ENCODE measurements at regions not wholly inside any gene's neighbourhood (a gene's known extent, or its start where the extent isn't known, plus 50 kb on each side); places are given as distances from the start of the nearest gene placed in this dataset.
"Not testable (repeated sequence)": the region's sequence is repeated elsewhere in the genome, so short reads cannot be mapped to it uniquely, and the experiment has no call there.

DNA sequence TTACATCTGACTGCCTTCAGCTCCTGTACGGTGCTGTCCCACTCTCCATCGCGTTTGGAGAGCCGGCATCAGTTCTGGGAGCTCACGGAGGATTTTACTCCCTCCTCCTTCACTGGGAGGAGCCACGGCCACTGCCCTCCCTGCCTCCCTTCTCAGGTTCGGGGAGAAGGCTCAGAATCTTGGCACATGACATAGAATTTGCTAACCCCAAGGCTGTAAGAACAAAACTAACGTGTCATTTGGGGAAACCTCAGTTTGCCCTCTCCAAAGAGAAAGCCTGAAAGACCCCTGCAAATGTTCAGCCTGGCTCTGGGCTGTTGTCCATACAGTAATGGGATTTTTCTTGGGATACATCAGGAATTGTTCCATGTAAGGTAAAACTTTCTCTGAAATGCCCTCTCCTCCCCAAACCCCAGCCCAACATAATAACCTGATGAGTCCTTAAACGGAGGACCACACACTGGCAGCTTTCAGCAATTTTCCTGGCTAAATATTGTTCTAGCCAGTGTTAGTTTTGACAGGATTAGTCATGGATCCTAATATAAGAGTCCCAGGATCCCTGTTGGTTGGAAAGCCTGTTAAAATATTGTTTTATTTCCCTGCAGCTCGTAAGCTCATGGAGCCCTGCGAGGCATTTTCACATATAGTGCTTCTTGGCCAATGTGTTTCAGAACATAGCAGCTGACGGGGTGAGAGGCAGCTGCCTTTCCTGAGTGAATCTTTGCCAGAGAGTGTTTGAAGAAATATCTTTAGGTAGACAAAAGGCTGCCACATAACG, 98.8 kb downstream of the RHOU start:
- H3K9me3 Mint-ChIP-seq = no peaks in the 10 kb centered on the region
- H3K4me3 Mint-ChIP-seq = no peak overlapping the region
- H3K27ac Mint-ChIP-seq = no peak overlapping the region
- H3K4me1 Mint-ChIP-seq (ENCODE audit: low read depth) = peaks cover 10% of the 10 kb centered on the region
- H3K36me3 Mint-ChIP-seq (ENCODE audit: low read depth) = no peaks in the 10 kb centered on the region
- no peak for DNase-seq (ENCODE audit: low spot score)
- peaks cover 16% of the 10 kb centered on the region for H3K27me3 Mint-ChIP-seq (ENCODE audit: low read depth)

DNA sequence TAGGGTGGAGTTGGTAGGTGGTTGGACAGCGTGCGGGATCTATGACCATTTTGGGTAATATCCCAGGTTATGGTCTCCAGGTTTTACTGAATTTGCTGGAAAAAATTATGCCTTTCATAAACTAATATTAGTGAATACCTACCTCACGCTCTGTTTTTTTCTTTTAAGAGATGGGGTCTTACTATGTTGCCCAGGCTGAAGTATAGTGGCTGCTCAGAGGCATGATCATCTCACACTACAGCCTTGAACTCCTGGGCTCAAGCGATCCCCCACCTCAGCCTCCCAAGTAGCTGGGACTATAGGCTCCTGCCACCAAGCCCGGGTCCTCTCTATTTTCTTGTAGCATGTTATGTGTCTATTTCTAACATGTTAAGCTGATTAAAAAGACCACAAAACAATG, 100.2 kb downstream of the RHOU start:
- Mint-ChIP-seq H3K4me1 (ENCODE audit: low read depth) (peaks cover 8% of the 10 kb centered on the region), H3K27ac (no peak overlapping the region), H3K36me3 (ENCODE audit: low read depth) (no peaks in the 10 kb centered on the region), H3K27me3 (ENCODE audit: low read depth) (peaks cover 20% of the 10 kb centered on the region), H3K9me3 (no peaks in the 10 kb centered on the region), H3K4me3 (no peak overlapping the region)
- no peak for DNase-seq (ENCODE audit: low spot score)

DNA sequence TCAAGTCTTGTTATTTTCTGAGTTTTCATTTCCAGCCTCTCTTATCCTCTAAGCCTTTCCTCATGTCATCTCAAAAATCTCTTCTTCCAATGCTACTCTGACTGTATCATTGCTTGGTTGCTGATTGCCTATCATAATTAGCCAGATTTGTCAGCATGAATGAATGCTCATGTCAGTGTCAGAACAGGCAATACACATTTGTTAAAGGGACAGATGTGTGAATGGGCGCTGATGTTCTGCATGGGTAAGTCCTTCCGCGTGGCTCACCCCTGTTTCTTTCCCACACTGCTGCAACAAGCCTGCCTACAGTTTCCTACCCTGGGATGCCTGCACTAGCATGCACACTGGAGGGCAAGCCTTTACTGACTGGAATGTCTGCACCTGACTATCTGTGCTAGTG, 100.6 kb downstream of the RHOU start:
- H3K9me3 Mint-ChIP-seq = no peaks in the 10 kb centered on the region
- no peaks in the 10 kb centered on the region for H3K36me3 Mint-ChIP-seq (ENCODE audit: low read depth)
- peaks cover 20% of the 10 kb centered on the region for H3K27me3 Mint-ChIP-seq (ENCODE audit: low read depth)
- H3K4me3 Mint-ChIP-seq = no peak overlapping the region
- DNase-seq (ENCODE audit: low spot score) = no peak
- H3K27ac Mint-ChIP-seq = no peak overlapping the region
- H3K4me1 Mint-ChIP-seq (ENCODE audit: low read depth) = peaks cover 7% of the 10 kb centered on the region

DNA sequence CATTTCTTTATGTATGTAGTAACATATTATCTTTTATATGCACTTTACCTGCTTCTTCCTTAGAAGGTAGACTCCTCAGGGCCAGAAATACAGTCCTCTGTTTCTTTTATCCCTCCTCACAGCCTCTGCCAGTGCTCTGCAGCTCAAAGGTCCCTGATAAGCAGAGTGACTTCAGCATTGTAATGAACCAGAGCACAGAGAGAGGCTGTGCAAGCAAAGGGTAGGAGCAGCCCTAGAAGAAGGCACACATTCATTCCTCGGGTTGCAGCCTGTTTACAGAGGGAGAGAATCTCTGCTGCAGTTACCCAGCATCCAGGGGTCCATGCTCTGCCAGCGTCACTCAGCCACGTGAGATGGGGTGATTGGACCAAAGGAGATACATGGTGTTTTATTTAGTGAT, 101.1 kb downstream of the RHOU start:
- Mint-ChIP-seq H3K27ac (no peak overlapping the region), H3K4me3 (no peak overlapping the region), H3K27me3 (ENCODE audit: low read depth) (peaks cover 20% of the 10 kb centered on the region), H3K4me1 (ENCODE audit: low read depth) (peaks cover 2% of the 10 kb centered on the region), H3K36me3 (ENCODE audit: low read depth) (no peaks in the 10 kb centered on the region), H3K9me3 (no peaks in the 10 kb centered on the region)
- DNase-seq (ENCODE audit: low spot score) = no peak

DNA sequence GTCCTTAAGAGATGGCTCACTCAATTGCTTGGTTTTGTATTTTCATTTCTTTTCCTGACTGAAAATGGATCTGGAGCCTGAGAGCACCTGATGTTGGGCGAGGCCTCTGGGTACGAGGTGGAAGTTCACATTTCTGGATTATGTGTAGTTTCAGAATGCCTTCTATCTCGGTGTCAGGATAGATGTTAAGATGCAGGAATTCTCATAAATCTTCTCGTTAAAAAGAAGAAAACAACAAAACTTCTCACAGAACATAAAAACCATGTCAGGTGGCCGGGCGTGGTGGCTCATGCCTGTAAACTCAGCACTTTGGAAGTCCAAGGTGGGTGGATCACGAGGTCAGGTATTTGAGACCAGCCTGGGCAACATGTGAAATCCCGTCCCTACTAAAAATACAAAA, 101.8 kb downstream of the RHOU start:
- DNase-seq (ENCODE audit: low spot score) = no peak
- H3K9me3 Mint-ChIP-seq = no peaks in the 10 kb centered on the region
- H3K36me3 Mint-ChIP-seq (ENCODE audit: low read depth) = no peaks in the 10 kb centered on the region

DNA sequence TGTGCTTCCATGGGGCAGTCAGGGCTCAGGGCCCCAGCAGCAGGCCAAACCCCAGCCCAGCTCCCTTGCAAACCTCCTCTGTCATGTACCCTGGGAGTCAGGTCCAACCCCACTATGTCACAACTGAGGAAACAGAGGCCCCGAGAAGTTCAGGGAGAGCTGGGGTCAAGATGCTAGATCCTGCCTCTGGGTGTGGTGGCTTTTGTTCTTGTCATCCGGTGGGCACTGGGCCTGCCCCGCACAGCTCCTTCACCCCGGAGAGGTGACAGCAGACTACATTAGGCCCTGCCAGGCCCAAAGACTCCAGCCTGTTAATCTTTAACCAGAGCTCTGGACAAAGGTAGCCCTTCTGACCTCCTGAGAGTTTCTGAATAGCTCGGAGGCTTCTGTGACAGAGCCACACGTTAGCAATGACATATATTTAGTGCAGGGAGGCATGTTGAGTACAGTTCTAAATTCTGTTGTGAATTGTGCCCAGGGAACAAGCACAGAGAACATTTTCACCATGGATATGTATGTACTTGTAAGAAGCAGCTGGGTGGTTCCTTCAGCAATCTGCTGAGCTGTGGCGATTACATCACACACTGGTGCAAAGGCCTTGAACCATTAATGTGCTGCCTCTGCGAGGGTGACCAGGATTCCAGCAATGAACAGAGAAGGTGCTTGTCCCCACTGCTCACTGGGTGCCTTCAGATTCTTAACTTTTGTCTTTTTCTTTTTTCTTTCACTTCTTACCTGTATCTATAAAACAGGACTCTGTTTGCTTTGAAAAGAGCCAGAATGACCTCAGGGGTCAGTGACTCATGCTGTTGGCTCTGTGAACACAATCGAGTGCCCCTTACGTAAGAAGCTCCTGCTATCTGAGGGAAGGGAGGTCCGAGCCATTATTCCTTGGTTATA, 102.8 kb downstream of the RHOU start:
- Mint-ChIP-seq H3K9me3 (no peaks in the 10 kb centered on the region), H3K27me3 (ENCODE audit: low read depth) (peaks cover 17% of the 10 kb centered on the region), H3K4me1 (ENCODE audit: low read depth) (no peaks in the 10 kb centered on the region), H3K36me3 (ENCODE audit: low read depth) (no peaks in the 10 kb centered on the region), H3K27ac (no peak overlapping the region), H3K4me3 (no peak overlapping the region)
- no peak for DNase-seq (ENCODE audit: low spot score)

More for the DNA sequence above, 101.8 kb downstream of the RHOU start:
- Mint-ChIP-seq H3K27me3 (ENCODE audit: low read depth) (peaks cover 20% of the 10 kb centered on the region), H3K4me1 (ENCODE audit: low read depth) (no peaks in the 10 kb centered on the region), H3K27ac (no peak overlapping the region), H3K4me3 (no peak overlapping the region)

DNA sequence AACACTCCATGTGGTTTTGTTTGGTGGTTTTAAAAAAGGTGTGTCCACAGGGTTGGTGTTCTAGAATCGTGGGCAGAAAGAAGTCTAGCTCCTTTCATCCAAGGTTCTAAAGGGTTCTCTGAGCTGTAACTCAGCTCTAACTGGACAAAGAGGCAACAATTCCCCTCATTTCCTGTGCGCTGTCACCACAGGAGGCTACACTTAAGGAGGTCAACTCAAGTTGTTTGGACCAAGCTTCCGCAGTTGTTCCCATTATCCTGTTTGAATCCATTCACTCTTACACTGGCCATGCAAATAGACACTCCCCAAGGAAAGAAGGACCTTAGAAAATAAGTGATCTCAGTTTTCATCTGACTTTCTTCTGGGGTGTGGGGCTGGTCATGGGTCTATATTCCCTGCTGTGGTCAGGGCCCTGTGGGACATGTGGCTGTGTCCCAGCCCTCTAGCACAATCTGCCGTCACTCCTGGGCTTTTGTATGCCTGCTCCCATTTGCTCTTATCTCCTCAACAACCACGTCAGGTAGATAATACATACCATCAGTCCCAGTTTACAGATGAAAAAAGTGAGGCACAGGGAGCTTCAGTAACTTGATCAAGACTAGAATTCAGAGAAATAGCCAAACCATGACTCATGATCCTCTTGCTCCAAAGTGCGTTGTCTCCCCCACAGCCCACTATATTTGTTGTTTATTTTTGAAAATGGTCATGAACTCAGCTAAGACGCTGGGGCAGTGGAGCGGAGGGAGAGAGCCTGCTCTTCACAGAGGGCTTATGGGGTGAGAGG, 103.6 kb downstream of the RHOU start:
- Mint-ChIP-seq H3K27me3 (ENCODE audit: low read depth) (peaks cover 13% of the 10 kb centered on the region), H3K4me1 (ENCODE audit: low read depth) (no peaks in the 10 kb centered on the region), H3K9me3 (no peaks in the 10 kb centered on the region), H3K27ac (no peak overlapping the region), H3K36me3 (ENCODE audit: low read depth) (no peaks in the 10 kb centered on the region), H3K4me3 (no peak overlapping the region)
- DNase-seq (ENCODE audit: low spot score) = no peak

DNA sequence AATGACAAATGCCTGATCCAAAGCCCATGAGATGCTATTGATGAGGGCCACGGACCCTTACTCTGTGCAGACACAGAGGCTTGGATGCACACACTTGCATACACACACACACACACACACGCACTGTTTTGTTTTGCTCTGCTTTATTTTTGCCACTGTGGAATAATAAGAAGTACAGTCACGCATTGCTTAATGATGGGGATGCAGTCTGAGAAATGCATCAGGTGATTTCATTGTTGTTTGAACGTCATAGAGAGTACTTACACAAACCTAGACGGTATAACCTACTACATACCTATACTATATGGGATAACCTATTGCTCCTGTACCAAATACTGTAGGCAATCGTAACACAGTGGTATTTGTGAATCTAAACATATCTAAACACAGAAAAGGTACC, 104.4 kb downstream of the RHOU start:
- H3K27me3 Mint-ChIP-seq (ENCODE audit: low read depth) = peaks cover 13% of the 10 kb centered on the region
- no peaks in the 10 kb centered on the region for H3K4me1 Mint-ChIP-seq (ENCODE audit: low read depth)
- H3K27ac Mint-ChIP-seq = no peak overlapping the region
- no peaks in the 10 kb centered on the region for H3K36me3 Mint-ChIP-seq (ENCODE audit: low read depth)
- H3K9me3 Mint-ChIP-seq = no peaks in the 10 kb centered on the region
- no peak overlapping the region for H3K4me3 Mint-ChIP-seq
- DNase-seq (ENCODE audit: low spot score) = no peak

DNA sequence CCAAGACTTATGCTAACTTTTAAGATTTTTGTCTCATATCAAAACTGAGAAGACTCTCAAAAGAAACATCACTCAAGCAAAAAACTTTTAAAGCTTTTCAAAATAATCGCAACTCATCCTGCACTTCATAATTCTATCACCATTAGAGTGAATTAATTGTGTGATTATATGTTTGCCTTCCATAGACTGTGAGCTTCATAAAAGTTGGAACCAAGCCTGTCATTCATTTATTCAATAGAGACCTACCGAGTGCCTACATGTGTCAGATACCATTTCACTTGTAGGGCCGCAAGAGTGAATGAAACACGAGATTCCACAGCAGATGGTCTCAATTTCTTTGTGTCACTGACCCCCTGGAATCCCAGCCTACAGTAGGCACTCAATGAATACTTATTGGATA, 106.4 kb downstream of the RHOU start:
- H3K4me1 Mint-ChIP-seq (ENCODE audit: low read depth) = no peaks in the 10 kb centered on the region
- H3K27ac Mint-ChIP-seq = no peak overlapping the region
- peaks cover 5% of the 10 kb centered on the region for H3K27me3 Mint-ChIP-seq (ENCODE audit: low read depth)
- no peak overlapping the region for H3K4me3 Mint-ChIP-seq
- no peaks in the 10 kb centered on the region for H3K36me3 Mint-ChIP-seq (ENCODE audit: low read depth)
- H3K9me3 Mint-ChIP-seq = no peaks in the 10 kb centered on the region
- DNase-seq (ENCODE audit: low spot score) = no peak

DNA sequence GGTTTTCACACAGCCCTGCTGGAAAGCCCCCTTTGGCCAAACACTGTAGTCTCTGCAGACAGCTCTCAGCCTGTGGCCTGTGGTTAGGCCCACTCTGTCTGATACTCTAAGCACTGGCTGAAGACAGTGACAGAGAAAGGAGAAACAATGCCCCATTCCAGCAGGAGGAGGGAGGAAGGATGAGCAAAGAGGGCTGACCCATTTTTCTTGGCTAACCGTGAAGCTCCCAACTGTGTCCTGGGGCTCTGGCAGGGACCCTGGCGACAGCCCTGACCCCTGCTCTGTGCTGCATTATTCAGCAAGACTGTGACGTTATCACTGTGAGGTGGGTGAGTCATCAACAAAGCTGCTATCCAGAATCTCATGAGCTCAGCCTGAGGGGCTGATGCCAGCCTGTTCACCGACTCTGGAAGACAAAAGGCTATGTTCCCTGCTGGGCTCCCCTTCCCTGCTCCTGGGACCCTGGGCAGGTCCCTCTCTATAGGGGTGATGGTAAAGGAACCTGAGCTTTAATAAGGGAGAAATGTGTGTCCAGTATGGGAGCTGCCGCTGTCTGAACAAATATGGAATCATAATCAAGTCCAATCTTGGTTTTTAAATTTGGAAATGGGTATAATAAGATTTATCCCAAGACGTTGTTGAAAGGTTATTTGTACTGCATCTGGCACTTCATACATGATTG, 107.0 kb downstream of the RHOU start:
- no peak for DNase-seq (ENCODE audit: low spot score)
- Mint-ChIP-seq H3K4me3 (no peak overlapping the region), H3K36me3 (ENCODE audit: low read depth) (no peaks in the 10 kb centered on the region), H3K27me3 (ENCODE audit: low read depth) (peaks cover 8% of the 10 kb centered on the region), H3K9me3 (no peaks in the 10 kb centered on the region), H3K4me1 (ENCODE audit: low read depth) (no peaks in the 10 kb centered on the region), H3K27ac (no peak overlapping the region)

DNA sequence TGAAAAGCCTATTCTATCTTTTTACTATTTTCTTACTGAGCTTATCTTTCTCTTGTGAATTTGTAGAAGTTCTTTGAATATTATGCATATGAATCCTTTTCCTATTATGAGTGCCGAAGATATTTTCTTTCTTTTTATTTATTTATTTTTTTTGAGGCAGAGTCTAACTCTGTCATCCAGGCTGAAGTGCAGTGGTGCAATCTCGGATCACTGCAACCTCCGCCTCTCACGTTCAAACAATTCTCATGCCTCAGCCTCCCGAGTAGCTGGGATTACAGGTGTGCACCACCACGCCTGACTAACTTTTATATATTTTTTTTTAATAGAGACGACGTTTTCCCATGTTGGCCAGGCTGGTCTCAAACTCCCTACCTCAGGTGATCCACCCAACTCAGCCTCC, 109.8 kb downstream of the RHOU start:
- H3K4me3 Mint-ChIP-seq = no peak overlapping the region
- no peaks in the 10 kb centered on the region for H3K36me3 Mint-ChIP-seq (ENCODE audit: low read depth)
- DNase-seq (ENCODE audit: low spot score) = peak; percentile 1
- H3K4me1 Mint-ChIP-seq (ENCODE audit: low read depth) = no peaks in the 10 kb centered on the region
- H3K27me3 Mint-ChIP-seq (ENCODE audit: low read depth) = peaks cover 7% of the 10 kb centered on the region
- H3K9me3 Mint-ChIP-seq = no peaks in the 10 kb centered on the region
- no peak overlapping the region for H3K27ac Mint-ChIP-seq

DNA sequence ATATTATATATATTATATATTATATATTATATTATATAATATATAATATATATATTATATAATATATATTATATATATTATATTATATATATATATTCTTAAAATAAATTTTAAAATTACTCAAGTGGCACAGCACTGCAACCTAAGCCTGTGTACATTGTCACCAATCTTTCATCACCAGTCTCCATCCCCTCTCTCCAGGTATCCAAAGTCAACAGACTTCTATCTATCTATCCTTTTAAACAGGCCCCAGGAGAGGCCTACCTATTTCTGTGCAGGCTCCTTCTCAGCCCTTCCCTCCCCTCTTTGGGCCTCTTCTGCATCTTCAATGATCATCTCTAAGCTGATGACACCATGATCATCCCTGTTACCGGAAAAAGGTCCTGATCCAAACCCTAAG, 111.7 kb downstream of the RHOU start:
- H3K27me3 Mint-ChIP-seq (ENCODE audit: low read depth) = peaks cover 10% of the 10 kb centered on the region
- H3K4me1 Mint-ChIP-seq (ENCODE audit: low read depth) = no peaks in the 10 kb centered on the region

DNA sequence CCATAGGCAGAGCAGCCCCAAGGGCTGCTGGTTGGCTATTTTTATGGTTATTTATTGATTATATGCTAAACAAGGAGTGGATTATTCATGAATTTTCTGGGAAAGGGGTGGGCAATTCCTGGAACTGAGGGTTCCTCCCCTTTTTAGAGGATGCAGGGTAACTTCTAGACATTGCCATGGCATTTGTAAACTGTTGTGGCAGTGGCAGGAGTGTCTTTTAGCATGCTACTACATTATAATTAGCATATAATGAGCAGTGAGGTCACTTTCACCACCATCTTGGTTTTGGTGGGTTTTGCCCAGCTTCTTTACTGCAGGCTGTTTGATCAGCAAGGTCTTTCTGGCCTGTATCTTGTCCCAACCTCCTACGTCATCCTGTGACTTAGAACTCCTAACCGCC, 112.2 kb downstream of the RHOU start:
- not testable (repeated sequence) for H3K9me3 Mint-ChIP-seq; DNase-seq (ENCODE audit: low spot score); H3K4me3 Mint-ChIP-seq; H3K4me1 Mint-ChIP-seq (ENCODE audit: low read depth); H3K27ac Mint-ChIP-seq; H3K36me3 Mint-ChIP-seq (ENCODE audit: low read depth); H3K27me3 Mint-ChIP-seq (ENCODE audit: low read depth)

More for the DNA sequence above, 111.7 kb downstream of the RHOU start:
- DNase-seq (ENCODE audit: low spot score) = no peak
- no peak overlapping the region for H3K4me3 Mint-ChIP-seq
- H3K36me3 Mint-ChIP-seq (ENCODE audit: low read depth) = no peaks in the 10 kb centered on the region
- no peak overlapping the region for H3K27ac Mint-ChIP-seq
- H3K9me3 Mint-ChIP-seq = no peaks in the 10 kb centered on the region
